Left lobe of liver (tissue), 2 donors: ENCODE measurements at regions not wholly inside any gene's neighbourhood (a gene's known extent, or its start where the extent isn't known, plus 50 kb on each side); places are given as distances from the start of the nearest gene placed in this dataset.
"Not testable (repeated sequence)": the region's sequence is repeated elsewhere in the genome, so short reads cannot be mapped to it uniquely, and the experiment has no call there.

Source experiments
- ATAC-seq: fragments of 200-7000 bp; cut with Tn5 transposase; one replicate; pipeline ENCODE4 v1.9.1; 2020; ENCODE audit warnings: mild to moderate bottlenecking, moderate library complexity
- DNase-seq: peaks from one replicate; pipeline ENCODE4 v3.0.0-alpha.2; 2020; ENCODE audit warnings: low spot score
- donor health status: DM: no; HTN: no; CAD: no; lungs with moderate emphysema.
- donor health status: DM: no; HTN: yes; CAD: no.

- ATAC-seq, result peak; percentile 91
- DNase-seq, result no peak
Measured at GRCh38 chr5:68830377-68830898, 263.4 kb upstream of the SLC30A5 start.

GRCh38 chr5:68834491-68834981, 259.3 kb upstream of the SLC30A5 start:
- ATAC-seq (no peak), DNase-seq (no peak)

- no peak for ATAC-seq
Measured at GRCh38 chr5:68838157-68838718, 255.6 kb upstream of the SLC30A5 start.

GRCh38 chr5:68839019-68839552, 254.7 kb upstream of the SLC30A5 start:
- DNase-seq (no peak), ATAC-seq (no peak)

More at GRCh38 chr5:68838157-68838718, 255.6 kb upstream of the SLC30A5 start:
- no peak for DNase-seq

DNA sequence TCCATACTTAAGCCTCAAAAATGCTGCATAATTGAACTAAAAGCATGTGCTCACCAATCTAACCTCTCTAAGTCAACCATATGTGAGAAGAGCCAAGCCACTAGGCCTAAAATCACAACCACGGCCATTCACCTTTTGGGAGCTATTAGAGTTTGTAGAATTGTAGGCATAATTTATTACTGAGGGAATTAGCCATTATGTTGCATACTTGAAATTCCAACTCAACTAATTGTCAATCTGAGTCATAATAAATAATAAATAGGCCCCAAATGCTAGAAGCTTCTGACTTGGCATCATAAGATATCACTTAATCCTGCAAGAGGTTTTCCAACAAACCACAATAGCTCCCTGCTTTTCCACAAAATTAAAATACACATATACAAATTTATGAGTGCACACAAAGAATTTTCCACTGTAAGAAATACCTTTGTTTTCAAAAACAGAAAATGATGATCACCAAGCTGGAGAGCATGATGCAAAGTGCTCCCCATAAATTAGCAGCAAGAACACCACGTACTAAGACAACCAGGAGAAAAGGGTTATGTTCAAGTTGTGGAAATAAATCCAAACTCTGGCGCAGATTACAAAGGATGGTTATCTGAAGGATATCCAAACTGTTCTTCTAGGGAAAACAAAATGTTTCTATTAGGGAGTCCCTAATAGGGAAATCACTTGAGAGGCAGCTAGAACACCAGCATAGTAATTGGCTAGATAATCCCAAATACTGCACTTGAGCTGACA, 250.0 kb upstream of the SLC30A5 start:
- ATAC-seq (no peak), DNase-seq (no peak)

GRCh38 chr5:68845131-68845530, 248.7 kb upstream of the SLC30A5 start:
- ATAC-seq (no peak), DNase-seq (no peak)

DNA sequence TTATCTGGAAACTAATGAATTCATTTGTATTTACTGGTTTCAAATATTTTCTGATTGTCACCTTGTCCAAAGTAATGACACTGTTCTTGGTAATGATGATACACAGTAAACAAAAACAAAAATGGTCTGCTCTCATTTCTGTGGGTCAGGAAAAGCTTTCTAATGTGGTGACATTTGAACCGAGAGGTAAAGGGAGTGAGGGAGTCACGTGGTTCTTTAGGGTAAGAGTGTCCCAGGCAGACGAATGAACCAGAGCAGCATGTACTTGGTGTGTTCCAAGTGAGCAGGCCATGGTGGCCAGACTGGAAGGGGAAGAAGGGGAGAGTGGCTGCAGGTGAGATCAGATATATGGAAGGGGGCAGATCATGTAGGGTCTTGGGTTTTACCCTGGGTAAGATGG, 247.0 kb upstream of the SLC30A5 start:
- DNase-seq (no peak), ATAC-seq (no peak)

- DNase-seq (no peak), ATAC-seq (no peak)
Measured at GRCh38 chr5:68848091-68848490, 245.7 kb upstream of the SLC30A5 start.

DNA sequence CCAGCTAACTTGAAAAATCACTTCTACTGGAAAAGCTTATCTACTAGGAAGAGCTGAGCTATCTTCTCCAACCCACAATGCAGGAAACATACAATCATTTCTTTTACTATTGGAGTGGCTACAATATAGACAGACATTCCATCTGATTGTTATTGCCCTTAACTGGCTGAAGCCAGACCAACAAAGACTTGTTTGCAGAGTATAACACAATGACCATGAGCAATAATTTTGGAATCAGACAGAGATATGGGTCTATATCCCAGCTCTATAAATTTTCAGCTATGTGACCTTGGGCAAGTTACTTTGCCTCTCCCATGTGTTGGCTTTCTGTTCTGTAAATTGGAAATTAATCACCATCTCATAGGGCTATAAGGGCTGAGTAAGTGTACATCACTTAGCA, 244.7 kb upstream of the SLC30A5 start:
- ATAC-seq, result no peak
- DNase-seq, result no peak

DNA sequence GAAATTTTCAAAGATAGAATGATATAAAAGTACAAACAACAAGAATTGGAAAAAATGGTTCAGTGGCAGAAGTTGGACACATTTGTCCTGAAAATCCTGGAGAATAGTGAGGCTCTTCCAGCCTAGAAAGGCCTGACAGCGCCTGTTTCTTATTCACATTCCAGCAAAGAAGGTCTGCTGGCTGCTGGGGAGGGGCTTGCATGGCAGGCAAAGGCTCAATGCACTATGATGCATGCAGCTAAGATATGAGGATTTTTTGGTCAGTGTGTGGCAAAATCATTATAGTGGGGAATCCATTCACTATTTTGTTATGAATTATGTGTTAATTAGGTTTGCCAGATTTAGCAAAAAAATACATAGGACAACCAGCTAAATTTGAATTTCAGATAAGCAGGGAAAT, 243.9 kb upstream of the SLC30A5 start:
- no peak for DNase-seq
- no peak for ATAC-seq

DNA sequence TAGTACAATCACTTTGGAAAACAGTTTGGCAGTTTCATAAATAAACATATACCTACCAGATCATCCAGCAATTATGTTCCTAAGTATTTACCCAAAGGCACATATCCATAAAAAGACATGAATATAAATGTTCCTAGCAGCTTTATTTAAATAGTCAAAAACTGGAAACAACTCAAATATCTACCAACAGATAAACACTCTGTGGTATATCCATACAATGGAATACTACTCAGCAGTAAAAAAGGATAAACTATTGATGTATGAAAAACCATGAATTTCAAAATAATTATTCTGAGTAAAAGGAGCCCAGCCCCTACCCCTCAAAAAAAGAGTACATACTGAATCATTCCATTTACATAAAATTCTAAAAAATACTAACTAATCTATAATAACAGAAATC, 232.7 kb upstream of the SLC30A5 start:
- ATAC-seq, result no peak
- no peak for DNase-seq

- no peak for ATAC-seq
- DNase-seq, result no peak
Measured at GRCh38 chr5:68862560-68862959, 231.3 kb upstream of the SLC30A5 start.

DNA sequence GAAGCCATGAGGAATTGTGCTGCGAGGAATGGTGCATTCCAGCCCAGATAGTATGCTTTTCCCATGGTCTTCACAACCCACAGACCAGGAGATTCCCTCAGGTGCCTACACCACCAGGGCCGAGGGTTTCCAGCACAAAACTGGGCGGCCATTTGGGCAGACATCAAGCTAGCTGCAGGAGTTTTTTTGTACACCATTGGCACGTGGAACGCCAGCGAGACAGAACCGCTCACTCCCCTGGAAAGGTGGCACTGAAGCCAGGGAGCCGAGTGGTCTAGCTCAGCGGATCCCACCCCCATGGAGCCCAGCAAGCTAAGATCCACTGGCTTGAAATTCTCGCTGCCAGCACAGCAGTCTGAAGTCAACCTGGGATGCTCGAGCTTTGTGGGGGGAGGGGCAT, 228.6 kb upstream of the SLC30A5 start:
- ATAC-seq, DNase-seq: not testable (repeated sequence)

GRCh38 chr5:68872088-68872839, 221.6 kb upstream of the SLC30A5 start:
- ATAC-seq (no peak), DNase-seq (no peak)

- ATAC-seq (no peak), DNase-seq (no peak)
Measured at GRCh38 chr5:68873198-68873597, 220.6 kb upstream of the SLC30A5 start.

- ATAC-seq, result no peak
- no peak for DNase-seq
Measured at GRCh38 chr5:68875351-68875750, 218.5 kb upstream of the SLC30A5 start.

- ATAC-seq, result no peak
- no peak for DNase-seq
Measured at GRCh38 chr5:68883436-68883835, 210.4 kb upstream of the SLC30A5 start.

DNA sequence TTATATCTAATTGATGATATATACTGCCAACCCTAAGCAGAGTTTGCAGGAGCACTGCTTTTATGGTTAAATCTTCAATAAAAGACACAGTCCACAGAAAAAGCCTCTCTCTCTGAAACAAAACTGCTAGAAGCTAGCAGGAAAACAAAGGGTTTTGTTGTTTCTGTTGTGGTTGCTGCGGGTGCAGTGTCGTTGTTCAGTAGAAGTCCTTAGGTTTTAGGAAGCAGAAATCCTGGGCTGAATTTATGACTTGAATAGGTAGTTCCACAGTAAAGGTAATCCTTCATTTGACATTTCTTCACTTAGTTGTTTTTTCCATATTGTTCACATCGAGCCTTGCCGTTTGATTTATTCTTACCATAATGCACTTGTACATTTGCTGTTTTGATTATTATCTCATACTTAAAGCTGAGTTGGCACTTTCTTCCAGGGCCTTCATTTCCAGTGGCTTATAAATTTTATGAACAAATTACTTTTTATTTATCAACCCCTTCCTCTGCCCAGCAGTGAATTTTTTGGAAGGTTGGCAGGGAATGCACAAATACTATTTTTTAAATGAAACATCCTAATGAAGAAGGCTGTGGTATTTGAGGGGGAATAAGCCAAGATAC, 209.6 kb upstream of the SLC30A5 start:
- no peak for ATAC-seq
- no peak for DNase-seq

DNA sequence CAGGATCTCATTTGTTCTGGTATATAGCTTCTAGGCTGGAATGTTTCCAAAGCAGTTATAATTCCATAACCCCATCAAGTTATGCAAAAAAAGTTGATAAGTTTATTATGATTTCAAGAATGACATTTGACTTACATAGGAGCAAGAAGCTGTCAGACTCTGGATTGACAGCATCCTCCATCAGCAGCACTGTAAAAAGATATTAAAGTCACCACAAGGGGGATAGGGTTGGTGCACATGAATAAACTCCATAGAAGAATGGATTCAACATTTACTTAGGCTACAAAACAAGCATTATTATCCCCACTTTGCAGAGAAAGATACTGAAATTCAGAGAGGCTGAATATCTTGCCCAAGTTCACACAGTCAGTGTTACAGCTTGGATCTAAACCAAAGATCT, 208.9 kb upstream of the SLC30A5 start:
- ATAC-seq, result peak; percentile 74
- DNase-seq, result no peak

DNA sequence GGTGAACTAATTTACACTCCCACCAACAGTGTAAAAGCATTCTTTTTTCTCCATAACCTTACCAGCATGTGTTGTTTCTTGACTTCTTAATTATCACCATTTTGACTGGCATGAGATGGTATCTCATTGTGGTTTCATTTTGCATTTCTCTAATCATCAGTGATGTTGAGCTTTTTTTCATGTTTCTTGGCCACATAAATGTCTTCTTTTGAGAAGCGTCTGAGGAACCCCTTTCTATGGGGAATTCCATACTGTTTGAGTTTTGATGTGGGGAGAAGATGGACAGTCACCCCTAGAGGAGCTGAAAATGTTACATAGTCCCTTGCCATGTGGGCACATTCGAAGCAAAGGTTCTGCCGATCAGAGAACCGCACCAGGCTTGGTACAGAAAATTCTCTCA, 207.0 kb upstream of the SLC30A5 start:
- ATAC-seq (no peak), DNase-seq (no peak)

DNA sequence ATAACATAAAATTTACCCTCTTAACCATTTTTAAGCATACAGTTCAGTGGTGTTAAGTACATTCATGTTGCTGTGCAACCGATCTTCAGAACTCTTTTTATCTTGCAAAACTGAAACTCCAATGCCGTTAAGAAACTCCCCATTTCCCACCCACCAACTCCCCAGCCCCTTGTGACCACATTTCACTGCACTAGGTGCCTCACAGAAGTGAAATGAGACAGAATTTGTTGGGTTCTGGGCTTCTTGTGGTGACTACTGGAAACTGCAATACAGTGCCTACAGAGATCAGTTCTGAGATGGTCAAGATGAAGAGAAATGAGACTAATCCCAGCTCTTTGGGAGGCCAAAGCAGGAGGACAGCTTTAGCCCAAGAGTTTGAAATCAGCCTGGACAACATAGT, 202.1 kb upstream of the SLC30A5 start:
- DNase-seq, result no peak
- ATAC-seq, result no peak
